Left ventricle myocardium inferior (tissue), 1 donor: ENCODE measurements at regions not wholly inside any gene's neighbourhood (a gene's known extent, or its start where the extent isn't known, plus 50 kb on each side); places are given as distances from the start of the nearest gene placed in this dataset.
A peak's percentile ranks its signal among the peaks of the same experiment; 100 is the strongest.
"Not testable (repeated sequence)": the region's sequence is repeated elsewhere in the genome, so short reads cannot be mapped to it uniquely, and the experiment has no call there.

Source experiments
- DNase-seq: peaks from one replicate; pipeline ENCODE4 v3.0.0-alpha.2; 2020
- H3K27ac ChIP-seq: fragments of 200-600 bp; replicated peaks from 2 replicates; pipeline ENCODE4 v1.8.0; 2021
- H3K27me3 ChIP-seq: fragments of 200-600 bp; 2 replicates; pipeline ENCODE4 v1.8.0; 2021; ENCODE audit warnings: low read depth
- H3K36me3 ChIP-seq: fragments of 200-600 bp; 2 replicates; pipeline ENCODE4 v1.8.0; 2021
- H3K4me1 ChIP-seq: fragments of 200-600 bp; 2 replicates; pipeline ENCODE4 v1.8.0; 2021
- H3K4me3 ChIP-seq: fragments of 200-600 bp; 2 replicates; pipeline ENCODE4 v1.8.0; 2021; ENCODE audit warnings: mild to moderate bottlenecking, moderate library complexity
- H3K9me3 ChIP-seq: fragments of 200-600 bp; replicated peaks from 2 replicates; pipeline ENCODE4 v1.8.0; 2021
- CTCF ChIP-seq: fragments of 200-600 bp; IDR thresholded peaks from 2 replicates; pipeline ENCODE4 v1.8.0; 2021; ENCODE audit warnings: antibody characterized with exemption, mild to moderate bottlenecking, borderline replicate concordance
- intact Hi-C: fragments of 100-400 bp; cut with micrococcal nuclease; formaldehyde crosslinking; loops from one replicate; pipeline ENCODE4 v1.11.0; 2022
- donor health status: DM: no; HTN: yes; CAD: no; lungs with severe emphysema.

GRCh38 chr18:14460364-14460763, 83.0 kb downstream of the POTEC start:
- intact Hi-C loops, H3K4me1 ChIP-seq, H3K36me3 ChIP-seq, DNase-seq, H3K27me3 ChIP-seq, H3K27ac ChIP-seq, H3K4me3 ChIP-seq: not testable (repeated sequence)
- peaks cover 15% of the 10 kb centered on the region for H3K9me3 ChIP-seq

DNA sequence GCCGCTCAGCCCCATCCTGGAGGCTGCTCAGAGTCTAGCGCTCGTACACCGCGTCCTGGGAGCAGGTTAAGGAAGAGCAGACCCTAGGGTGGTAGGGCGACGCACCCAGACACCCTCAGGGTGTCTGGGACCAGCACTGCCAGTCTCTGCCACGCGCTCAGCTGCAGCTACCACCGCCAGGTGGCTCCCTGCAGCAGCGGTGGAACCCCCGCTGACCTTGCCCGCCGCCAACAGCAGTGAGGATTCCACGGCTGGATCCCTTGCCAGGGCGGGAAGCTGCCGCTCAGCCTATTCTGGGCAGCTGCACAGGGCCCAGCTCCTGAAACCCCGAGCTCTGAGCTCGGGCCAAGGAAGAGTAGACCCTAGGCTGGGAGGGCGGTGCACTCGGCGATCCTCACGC, 83.6 kb downstream of the POTEC start:
- H3K27ac ChIP-seq, DNase-seq, intact Hi-C loops, H3K27me3 ChIP-seq, H3K4me3 ChIP-seq, H3K4me1 ChIP-seq, H3K36me3 ChIP-seq: not testable (repeated sequence)
- H3K9me3 ChIP-seq: peaks cover 15% of the 10 kb centered on the region

GRCh38 chr18:14458009-14458945, 85.1 kb downstream of the POTEC start:
- TF ChIP-seq CTCF: peak; percentile 37
- H3K4me3 ChIP-seq: peak overlapping the region; percentile 50
- H3K9me3 ChIP-seq, H3K27ac ChIP-seq, H3K27me3 ChIP-seq, H3K4me1 ChIP-seq, H3K36me3 ChIP-seq, intact Hi-C loops: not testable (repeated sequence)
- DNase-seq: peak; percentile 52

DNA sequence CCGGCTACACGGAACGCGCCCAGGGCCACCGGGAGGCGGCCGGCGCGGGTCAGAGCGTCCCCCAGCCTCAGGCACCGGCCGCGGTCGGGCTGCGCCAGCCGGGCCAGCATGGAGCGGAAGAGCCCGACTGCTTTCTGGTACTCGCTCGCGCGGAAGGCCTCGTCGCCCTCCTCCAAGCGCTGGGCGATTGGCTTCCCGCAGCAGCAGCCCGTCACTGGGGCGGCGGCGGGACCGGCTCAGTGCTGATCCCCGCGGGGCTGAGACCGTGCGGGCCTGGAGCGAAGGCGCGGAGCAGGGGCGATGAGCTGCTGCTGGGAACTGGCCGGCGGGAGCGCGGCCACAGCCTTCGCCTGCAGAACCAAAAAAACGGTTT, 92.8 kb downstream of the POTEC start:
- peak overlapping the region; percentile 63 for H3K4me3 ChIP-seq
- intact Hi-C loops, H3K4me1 ChIP-seq, H3K9me3 ChIP-seq, H3K27me3 ChIP-seq, H3K36me3 ChIP-seq: not testable (repeated sequence)
- peak; percentile 39 for DNase-seq
- H3K27ac ChIP-seq: peak overlapping the region; percentile 82

GRCh38 chr18:14449995-14450636, 93.3 kb downstream of the POTEC start:
- H3K27ac ChIP-seq: peak overlapping the region; percentile 82
- intact Hi-C loops, DNase-seq, H3K36me3 ChIP-seq, H3K27me3 ChIP-seq, H3K4me1 ChIP-seq, H3K9me3 ChIP-seq: not testable (repeated sequence)
- H3K4me3 ChIP-seq: peak overlapping the region; percentile 63
- peak; percentile 0 for TF ChIP-seq CTCF

DNA sequence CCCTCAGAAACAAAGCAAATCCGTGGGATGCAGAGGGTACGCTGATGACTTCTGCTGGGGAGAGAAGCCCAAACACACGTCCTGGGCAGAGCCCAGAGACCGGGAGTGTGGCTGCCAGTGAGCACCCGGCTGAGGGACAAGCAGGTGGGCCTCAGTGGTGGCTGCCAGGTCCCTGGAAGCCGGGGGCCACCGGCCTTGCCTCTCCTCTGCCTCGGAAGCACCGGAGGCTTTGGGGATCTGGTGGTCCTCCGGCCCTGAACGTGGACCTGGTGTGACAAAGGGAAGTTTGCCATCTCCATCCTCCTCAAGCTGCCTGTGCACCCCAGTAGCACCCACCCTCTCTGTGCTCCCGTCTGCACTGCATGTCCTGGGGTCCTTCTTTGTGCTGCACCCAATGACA, 94.3 kb downstream of the POTEC start:
- intact Hi-C loops, H3K9me3 ChIP-seq, H3K27me3 ChIP-seq, DNase-seq, H3K36me3 ChIP-seq, H3K27ac ChIP-seq, H3K4me3 ChIP-seq, H3K4me1 ChIP-seq: not testable (repeated sequence)

DNA sequence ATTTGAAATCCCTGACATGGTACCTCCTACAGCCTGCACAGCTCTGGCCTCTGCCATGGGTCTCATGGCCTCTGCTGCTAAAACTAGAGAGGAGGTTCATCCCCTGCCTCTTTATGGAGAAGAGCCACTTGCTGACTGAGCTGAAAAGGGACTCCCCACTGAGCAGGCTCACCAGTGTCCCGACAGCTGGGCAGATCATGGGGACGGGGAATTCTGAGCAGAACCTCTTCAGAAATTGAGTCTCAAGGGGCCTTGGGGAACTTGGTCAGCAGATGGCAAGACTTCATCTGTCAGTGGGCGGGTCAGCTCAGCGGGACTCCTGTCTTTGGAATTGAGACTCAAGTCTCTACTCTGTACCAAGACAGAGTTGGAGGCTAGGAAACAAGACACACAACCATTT, 95.7 kb downstream of the POTEC start:
- H3K27me3 ChIP-seq, H3K27ac ChIP-seq, DNase-seq, intact Hi-C loops, H3K9me3 ChIP-seq, H3K36me3 ChIP-seq, H3K4me1 ChIP-seq, H3K4me3 ChIP-seq: not testable (repeated sequence)

DNA sequence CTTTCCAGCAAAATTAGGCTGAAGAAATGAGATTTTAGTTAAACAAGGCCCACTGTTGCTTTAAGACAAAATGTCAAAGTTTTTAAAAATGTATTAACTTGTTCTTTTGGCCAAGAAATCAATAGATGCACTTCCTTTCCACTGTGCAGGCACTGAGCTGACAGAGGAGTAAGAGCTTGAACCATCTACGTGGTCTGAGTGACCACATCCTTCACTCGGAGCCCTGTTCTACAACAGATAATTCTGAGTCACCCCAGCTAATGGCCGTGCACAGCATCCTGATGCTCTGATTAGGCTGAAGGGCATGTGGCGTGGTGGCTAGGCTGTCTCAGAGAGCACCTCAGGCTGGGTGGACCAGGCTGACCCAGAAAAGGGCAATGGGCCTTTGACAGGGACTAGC, 107.9 kb downstream of the POTEC start:
- H3K27ac ChIP-seq, DNase-seq, intact Hi-C loops, H3K4me1 ChIP-seq, H3K36me3 ChIP-seq, H3K9me3 ChIP-seq, H3K27me3 ChIP-seq, H3K4me3 ChIP-seq: not testable (repeated sequence)

DNA sequence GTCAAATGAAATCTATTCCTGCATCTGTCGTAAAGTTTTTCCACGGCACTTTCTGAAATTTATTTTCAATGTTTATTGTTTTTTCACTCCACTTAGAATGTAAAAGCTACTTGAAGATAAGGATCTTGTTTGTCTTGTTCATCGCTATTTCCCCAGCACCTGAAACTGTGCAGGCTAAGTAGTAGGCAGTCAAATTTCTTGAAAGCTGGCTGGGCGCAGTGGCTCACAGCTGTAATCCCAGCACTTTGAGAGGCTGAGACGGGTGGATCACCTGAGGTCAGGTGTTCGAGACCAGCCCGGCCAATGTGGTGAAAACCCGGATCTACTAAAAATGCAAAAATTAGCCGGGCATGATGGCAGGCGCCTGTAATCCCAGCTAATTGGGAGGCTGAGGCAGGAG, 111.0 kb downstream of the POTEC start:
- H3K4me1 ChIP-seq, H3K9me3 ChIP-seq, H3K36me3 ChIP-seq, intact Hi-C loops, H3K4me3 ChIP-seq, H3K27me3 ChIP-seq, DNase-seq, H3K27ac ChIP-seq: not testable (repeated sequence)

DNA sequence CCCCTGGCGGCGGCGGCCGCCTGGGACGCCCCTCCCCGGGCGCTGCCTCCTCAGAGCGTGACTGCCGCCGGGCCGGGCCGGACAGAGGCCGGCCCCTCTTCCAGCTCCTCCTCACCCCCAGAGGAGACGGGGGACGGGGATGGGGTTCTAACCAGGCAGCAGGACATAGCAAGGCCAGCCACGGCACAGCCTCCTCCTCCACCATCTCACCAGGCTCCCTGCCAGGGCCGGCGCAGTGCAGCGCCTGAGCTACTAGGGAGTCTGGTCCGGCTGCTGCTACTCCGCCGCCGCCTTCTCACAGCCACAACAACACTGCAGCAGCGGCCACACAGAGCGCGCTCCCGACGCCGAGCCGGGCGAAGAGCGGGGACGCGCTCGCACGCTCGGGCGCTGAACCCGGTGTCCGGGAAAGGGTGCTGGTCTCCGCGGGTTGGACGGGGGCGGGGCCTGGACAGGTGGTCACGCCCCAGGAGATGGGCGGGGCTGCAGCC, 112.3 kb downstream of the POTEC start:
- Histone ChIP-seq H3K27ac (peak overlapping the region; percentile 65), H3K4me3 (peak overlapping the region; percentile 71)
- H3K4me1 ChIP-seq, H3K36me3 ChIP-seq, H3K27me3 ChIP-seq, H3K9me3 ChIP-seq, intact Hi-C loops: not testable (repeated sequence)
- DNase-seq: peak; percentile 61
